SH-SY5Y (cell line): ENCODE measurements at regions not wholly inside any gene's neighbourhood (a gene's known extent, or its start where the extent isn't known, plus 50 kb on each side); places are given as distances from the start of the nearest gene placed in this dataset.

Source experiments
- GATA2 ChIP-seq: IDR thresholded peaks from 2 replicates; pipeline ENCODE4 v1.6.1; 2011; ENCODE audit warnings: mild to moderate bottlenecking, low read depth, low read length
- GATA3 ChIP-seq: IDR thresholded peaks from 2 replicates; pipeline ENCODE4 v1.6.1; 2011; ENCODE audit warnings: low read depth, mild to moderate bottlenecking, low read length, moderate library complexity

DNA sequence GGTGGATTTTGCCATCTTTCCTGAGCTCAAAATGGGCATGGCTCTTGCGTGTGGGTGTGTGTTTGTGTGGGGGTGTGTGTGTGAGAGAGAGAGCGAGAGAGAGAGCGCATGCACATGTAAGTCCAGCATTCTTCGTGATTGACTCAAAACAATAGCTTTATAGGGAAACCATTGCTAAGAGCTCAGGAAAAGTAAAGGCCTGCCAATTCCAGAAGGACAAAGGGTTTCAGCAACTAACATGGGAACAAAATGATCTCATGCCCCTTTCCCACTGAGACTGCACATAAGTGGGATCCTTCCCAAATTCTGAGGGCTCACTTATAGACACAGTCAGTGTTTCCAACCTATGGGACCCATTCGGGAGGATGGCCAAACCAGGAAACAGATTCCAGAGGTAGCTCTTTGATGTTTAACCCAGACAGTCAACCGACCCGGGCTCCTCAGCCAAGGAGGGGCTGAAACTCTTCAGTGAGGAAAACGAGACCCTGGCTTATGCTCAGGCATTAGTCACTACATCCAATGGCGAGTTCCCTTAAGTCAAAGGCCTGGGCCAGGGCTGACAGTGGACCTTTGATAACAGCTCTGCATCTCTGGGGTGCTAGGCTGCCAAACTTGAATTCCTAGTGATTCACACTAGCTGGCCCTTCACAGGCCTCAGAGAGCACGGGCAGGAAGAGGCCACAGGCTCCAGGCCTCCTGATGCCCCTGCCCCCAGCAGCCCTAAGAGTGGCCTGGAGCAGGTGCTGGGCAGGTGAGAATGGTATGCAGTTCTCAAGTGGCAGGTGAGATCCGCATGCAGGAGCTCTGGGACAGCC, 305.0 kb upstream of the C2CD4B start:
- TF ChIP-seq GATA2 (no peak), GATA3 (no peak)
